ENCODE measurements at regions not wholly inside any gene's neighbourhood (a gene's known extent, or its start where the extent isn't known, plus 50 kb on each side); places are given as distances from the start of the nearest gene placed in this dataset.

GRCh38 chr10:109114579-109114978 lies 808.7 kb downstream of the XPNPEP1 start:
- TF ChIP-seq EZH2phosphoT487 (IDR thresholded peaks at IDR 0.05; ENCODE audit: insufficient read depth, low read depth) (no peak), EZH2 (IDR thresholded peaks at IDR 0.05; ENCODE audit: insufficient read depth, poor library complexity, severe bottlenecking) (no peak)

Measured in GM23248 (cell line).